A673 (cell line): ENCODE measurements at regions not wholly inside any gene's neighbourhood (a gene's known extent, or its start where the extent isn't known, plus 50 kb on each side); places are given as distances from the start of the nearest gene placed in this dataset.

ENCODE experiments used
- BruUV-seq: library from RNA; stranded (reverse); fragments of 400-500 nt; replicated peaks from 2 replicates; lab custom pipeline; 2021; lab: Mats Ljungman, UMichigan
- CTCF ChIA-PET: fragments of 300-600 bp; sonication (Branson Sonifier 250); formaldehyde crosslinking; loops from one replicate; lab custom pipeline; 2022; ENCODE audit warnings: antibody characterized with exemption; lab: Charles Lee
- POLR2A ChIA-PET: fragments of 300-600 bp; sonication (Branson Sonifier 250); formaldehyde crosslinking; loops from one replicate; lab custom pipeline; 2022; ENCODE audit warnings: antibody characterized with exemption; ENCODE audit not compliant: low non-redundant PET; lab: Charles Lee
- DNase-seq: peaks from one replicate; pipeline ENCODE4 v3.0.0-alpha.2; 2015; ENCODE audit warnings: low spot score
- H3K27ac ChIP-seq: fragments of 200-600 bp; sonication (generic); 2 replicates; pipeline ENCODE4 v1.5.1; 2016; ENCODE audit warnings: mixed run types, low read depth, mild to moderate bottlenecking, mixed read lengths, antibody characterized with exemption, low read length; ENCODE audit not compliant: poor library complexity, severe bottlenecking
- H3K27me3 ChIP-seq: fragments of 200-600 bp; sonication (generic); replicated peaks from 2 replicates; pipeline ENCODE4 v1.6.1; 2017; ENCODE audit warnings: mixed run types, low read depth, mild to moderate bottlenecking, mixed read lengths, antibody characterized with exemption, low read length; ENCODE audit not compliant: insufficient read depth, poor library complexity
- H3K36me3 ChIP-seq: fragments of 200-600 bp; sonication (generic); 2 replicates; pipeline ENCODE4 v1.6.1; 2016; ENCODE audit warnings: mixed run types, mild to moderate bottlenecking, mixed read lengths, antibody characterized with exemption, low read length; ENCODE audit not compliant: insufficient read depth, poor library complexity, severe bottlenecking
- H3K4me1 ChIP-seq: fragments of 200-600 bp; sonication (generic); 2 replicates; pipeline ENCODE4 v1.6.1; 2017; ENCODE audit warnings: mixed run types, mild to moderate bottlenecking, mixed read lengths, antibody characterized with exemption, low read length; ENCODE audit not compliant: insufficient read depth, poor library complexity, severe bottlenecking
- H3K4me3 ChIP-seq: fragments of 200-600 bp; sonication (generic); 2 replicates; pipeline ENCODE4 v1.5.1; 2016; ENCODE audit warnings: low read depth, mixed run types, mild to moderate bottlenecking, mixed read lengths, low read length; ENCODE audit not compliant: poor library complexity, severe bottlenecking
- H3K9me3 ChIP-seq: fragments of 200-600 bp; sonication (generic); 2 replicates; pipeline ENCODE4 v1.6.1; 2016; ENCODE audit warnings: mixed run types, low read depth, mild to moderate bottlenecking, mixed read lengths, antibody characterized with exemption, low read length; ENCODE audit not compliant: poor library complexity, severe bottlenecking
- CTCF ChIP-seq: fragments of 300-800, 200-600 bp; sonication (generic); conservative IDR thresholded peaks from 2 replicates; pipeline ENCODE4 v1.5.1; 2017; ENCODE audit warnings: low read depth, mild to moderate bottlenecking, antibody characterized with exemption, low read length, moderate library complexity, mixed read lengths
- EZH2 ChIP-seq: fragments of 200-600 bp; sonication (generic); IDR thresholded peaks from 2 replicates; pipeline ENCODE4 v1.6.1; 2017; ENCODE audit warnings: borderline replicate concordance, low read depth, mild to moderate bottlenecking, mixed read lengths, antibody characterized with exemption, low read length; ENCODE audit not compliant: poor library complexity, severe bottlenecking
- intact Hi-C: fragments of 100-400 bp; cut with micrococcal nuclease; formaldehyde crosslinking; loops from one replicate; pipeline ENCODE4 v1.10.0; 2022; ENCODE audit not compliant: unreplicated experiment

DNA sequence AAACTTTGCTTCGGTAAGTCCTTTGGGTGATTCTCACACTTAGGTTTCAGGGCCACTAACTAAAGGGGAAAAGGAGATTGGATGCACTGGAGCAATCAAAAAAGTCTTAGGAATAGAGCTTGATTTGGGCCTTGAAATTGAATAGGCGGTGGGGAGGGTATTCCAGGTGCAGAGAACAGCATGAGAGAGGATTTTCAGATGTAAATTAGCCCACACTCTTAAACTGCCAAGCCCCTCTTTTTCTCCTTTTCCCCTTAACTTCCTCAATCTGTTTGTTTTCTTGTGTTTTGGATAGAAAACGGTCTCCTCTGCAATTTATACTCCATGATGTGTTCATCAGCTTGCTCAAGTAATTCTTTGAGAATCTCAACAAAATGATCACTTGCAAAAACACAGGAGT lies 62.1 kb upstream of the RIPOR2 start:
- no peak for DNase-seq
- BruUV-seq = no TSS peak
- Histone ChIP-seq H3K36me3 (no peaks in the 10 kb centered on the region), H3K9me3 (no peaks in the 10 kb centered on the region), H3K4me3 (no peak overlapping the region), H3K27ac (no peak overlapping the region), H3K27me3 (no peaks in the 10 kb centered on the region), H3K4me1 (no peaks in the 10 kb centered on the region)
- POLR2A ChIA-PET = no interaction called here
- intact Hi-C loops = no loop called here
- CTCF ChIA-PET = no interaction called here
- no peak for TF ChIP-seq CTCF
- no peak for TF ChIP-seq EZH2

DNA sequence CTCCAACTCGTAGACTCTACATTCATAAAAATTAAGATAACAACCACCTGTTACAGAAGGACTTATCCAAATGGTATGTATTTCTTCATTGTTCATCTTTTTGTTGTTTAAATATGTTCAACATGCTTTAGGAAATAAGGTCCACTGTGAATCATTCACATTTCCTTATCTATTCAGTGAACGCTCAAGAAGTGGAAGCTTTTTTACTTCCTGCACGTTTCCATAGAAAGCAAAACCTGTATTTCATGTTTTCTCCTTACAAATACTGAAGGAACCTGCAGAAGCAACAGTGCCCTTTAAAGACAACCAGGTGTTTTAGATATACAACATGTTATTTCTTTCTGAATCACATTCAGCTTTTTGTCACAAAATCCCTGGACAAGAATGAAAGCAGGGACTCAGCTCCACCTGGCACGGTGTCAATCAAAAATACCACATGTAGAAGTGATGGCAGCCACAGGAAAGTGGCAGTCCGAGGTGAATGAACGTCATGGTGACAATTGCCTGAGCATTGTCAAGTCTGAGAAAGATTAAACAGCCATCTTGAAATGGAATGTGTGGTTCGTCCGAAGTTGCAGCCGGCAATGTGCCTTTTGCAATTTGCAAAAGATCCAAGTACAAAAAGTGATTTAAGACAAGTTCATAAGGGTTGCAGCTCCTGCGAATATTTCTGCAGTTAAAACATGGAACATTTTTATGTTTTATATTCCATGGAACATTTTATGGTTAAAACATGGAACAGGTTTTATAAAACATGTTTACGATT lies 66.7 kb upstream of the RIPOR2 start:
- H3K9me3 ChIP-seq = no peaks in the 10 kb centered on the region
- H3K27ac ChIP-seq = no peak overlapping the region
- POLR2A ChIA-PET = no interaction called here
- H3K4me3 ChIP-seq = no peak overlapping the region
- no peaks in the 10 kb centered on the region for H3K27me3 ChIP-seq
- TF ChIP-seq EZH2 (no peak), CTCF (no peak)
- intact Hi-C loops = no loop called here
- H3K36me3 ChIP-seq = no peaks in the 10 kb centered on the region
- H3K4me1 ChIP-seq = no peaks in the 10 kb centered on the region
- CTCF ChIA-PET = no interaction called here
- no TSS peak for BruUV-seq
- no peak for DNase-seq

GRCh38 chr6:25004357-25004756 lies 68.6 kb upstream of the RIPOR2 start:
- Histone ChIP-seq H3K36me3 (no peaks in the 10 kb centered on the region), H3K4me3 (no peak overlapping the region), H3K4me1 (no peaks in the 10 kb centered on the region), H3K27me3 (no peaks in the 10 kb centered on the region), H3K27ac (no peak overlapping the region), H3K9me3 (no peaks in the 10 kb centered on the region)
- no peak for DNase-seq
- intact Hi-C loops = no loop called here
- no TSS peak for BruUV-seq
- POLR2A ChIA-PET = interaction anchor here (0.5 kb wide), 1 partner anchor 11 kb away, joined by 3 read pairs; no protein-coding TSS in a partner anchor
- CTCF ChIA-PET = no interaction called here
- TF ChIP-seq CTCF (no peak), EZH2 (no peak)
